Retinal pigment epithelial cell (primary cell): ENCODE measurements at regions not wholly inside any gene's neighbourhood (a gene's known extent, or its start where the extent isn't known, plus 50 kb on each side); places are given as distances from the start of the nearest gene placed in this dataset.

Experiments used
- DNase-seq: peaks from one replicate; pipeline ENCODE4 v3.0.0-alpha.2; 2010; ENCODE audit warnings: low read depth
- H3K4me3 ChIP-seq: 2 replicates; pipeline ENCODE4 v1.5.1; 2011; ENCODE audit warnings: mild to moderate bottlenecking, low read length, control low read depth, moderate library complexity
- TF ChIP-seq, protein P1 (sequence below): conservative IDR thresholded peaks from 2 replicates; pipeline ENCODE4 v1.5.1; 2011; ENCODE audit warnings: low read depth, low read length, control low read depth, inconsistent platforms

DNA sequence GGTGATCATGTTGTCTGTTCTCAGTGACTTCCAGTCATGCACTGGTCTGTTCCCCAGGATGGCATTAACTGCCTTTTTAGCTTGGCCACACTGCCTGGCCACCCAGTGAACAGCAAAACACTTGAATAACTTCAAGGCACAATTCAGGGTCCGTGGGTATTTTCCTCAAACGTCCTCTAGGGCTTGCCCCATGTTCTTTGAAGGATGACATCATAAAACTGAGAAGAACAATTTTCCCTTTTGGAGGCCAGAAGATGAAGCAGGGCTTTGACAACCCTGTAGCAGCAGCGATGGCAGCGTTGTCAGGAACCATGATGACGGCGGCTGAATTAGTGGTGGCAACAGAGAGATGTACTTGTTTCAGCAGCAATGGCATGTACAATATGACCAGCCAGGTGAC, 465.9 kb upstream of the ONECUT1 start:
- TF ChIP-seq, protein P1, sequence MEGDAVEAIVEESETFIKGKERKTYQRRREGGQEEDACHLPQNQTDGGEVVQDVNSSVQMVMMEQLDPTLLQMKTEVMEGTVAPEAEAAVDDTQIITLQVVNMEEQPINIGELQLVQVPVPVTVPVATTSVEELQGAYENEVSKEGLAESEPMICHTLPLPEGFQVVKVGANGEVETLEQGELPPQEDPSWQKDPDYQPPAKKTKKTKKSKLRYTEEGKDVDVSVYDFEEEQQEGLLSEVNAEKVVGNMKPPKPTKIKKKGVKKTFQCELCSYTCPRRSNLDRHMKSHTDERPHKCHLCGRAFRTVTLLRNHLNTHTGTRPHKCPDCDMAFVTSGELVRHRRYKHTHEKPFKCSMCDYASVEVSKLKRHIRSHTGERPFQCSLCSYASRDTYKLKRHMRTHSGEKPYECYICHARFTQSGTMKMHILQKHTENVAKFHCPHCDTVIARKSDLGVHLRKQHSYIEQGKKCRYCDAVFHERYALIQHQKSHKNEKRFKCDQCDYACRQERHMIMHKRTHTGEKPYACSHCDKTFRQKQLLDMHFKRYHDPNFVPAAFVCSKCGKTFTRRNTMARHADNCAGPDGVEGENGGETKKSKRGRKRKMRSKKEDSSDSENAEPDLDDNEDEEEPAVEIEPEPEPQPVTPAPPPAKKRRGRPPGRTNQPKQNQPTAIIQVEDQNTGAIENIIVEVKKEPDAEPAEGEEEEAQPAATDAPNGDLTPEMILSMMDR: no peak
- DNase-seq: no peak
- H3K4me3 ChIP-seq: no peak overlapping the region

DNA sequence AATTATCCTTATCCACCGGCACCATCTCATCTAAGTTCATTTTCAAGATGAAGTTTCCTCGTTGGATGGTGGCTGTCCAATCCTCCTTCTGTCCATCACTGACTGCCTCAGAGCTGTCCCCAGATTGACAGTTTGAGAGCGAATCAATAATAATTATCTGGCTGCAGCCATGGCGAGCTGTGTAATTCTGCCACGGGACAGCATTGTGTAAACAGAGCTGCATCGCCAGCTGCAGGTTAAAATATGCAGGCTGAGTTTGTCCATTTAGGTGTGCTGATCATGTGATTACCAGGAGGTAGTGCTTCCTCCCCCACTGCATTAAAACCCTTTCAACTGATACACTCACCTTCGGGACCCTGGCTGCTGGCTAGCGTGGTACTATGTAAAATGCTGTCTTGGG, 461.9 kb upstream of the ONECUT1 start:
- DNase-seq: no peak
- TF ChIP-seq, protein P1: no peak
- no peak overlapping the region for H3K4me3 ChIP-seq

DNA sequence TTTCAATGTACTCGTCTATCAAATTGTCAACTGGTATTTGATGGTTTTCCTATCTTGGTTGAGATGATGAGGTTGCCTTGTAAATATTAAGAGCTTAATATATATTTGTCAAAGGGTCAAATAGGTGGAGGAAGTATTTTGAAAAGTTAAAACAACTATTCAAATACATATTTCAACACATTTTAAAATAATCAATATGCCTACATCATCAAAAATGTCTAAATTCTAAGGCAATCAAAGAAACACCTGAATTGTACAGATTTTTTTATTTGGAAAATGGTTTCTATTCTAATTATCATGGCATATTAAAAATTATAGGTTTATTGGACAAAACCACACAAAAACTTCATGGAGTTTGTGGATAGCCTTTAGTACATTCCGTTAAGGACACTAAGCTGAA, 461.4 kb upstream of the ONECUT1 start:
- no peak for DNase-seq
- TF ChIP-seq, protein P1: no peak
- no peak overlapping the region for H3K4me3 ChIP-seq

DNA sequence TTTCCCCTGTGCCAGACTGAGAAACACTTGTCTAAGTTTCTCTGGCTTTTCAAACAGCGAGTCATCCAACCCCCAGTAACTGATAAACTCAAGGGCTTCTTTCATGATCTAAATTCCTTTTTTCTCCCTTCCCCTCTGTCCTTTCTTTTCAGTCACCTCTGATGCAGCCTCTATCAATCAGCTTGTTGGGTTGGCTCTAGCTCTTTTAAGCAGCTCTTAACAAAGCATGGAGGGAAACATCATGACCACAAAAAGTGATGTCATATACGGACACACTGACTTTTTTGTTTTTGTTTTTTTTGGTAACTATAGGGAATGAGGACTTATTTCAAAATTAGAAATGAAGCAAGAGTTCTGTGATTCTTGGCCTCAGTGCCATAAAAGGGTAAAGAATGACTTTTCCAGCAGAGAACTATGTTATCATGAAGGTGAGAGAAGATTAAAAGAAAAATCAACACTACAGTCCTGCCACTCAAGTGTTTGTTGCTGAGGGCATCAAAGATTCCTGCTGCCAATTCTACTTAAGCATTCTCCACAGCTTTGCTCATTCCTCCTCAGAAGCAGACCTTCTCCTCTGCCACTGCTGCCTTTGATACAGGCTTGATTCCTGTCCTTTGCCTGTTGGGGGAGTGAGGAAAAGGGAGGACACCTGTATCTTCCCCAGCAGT, 457.0 kb upstream of the ONECUT1 start:
- no peak for DNase-seq
- TF ChIP-seq, protein P1: no peak
- no peak overlapping the region for H3K4me3 ChIP-seq

DNA sequence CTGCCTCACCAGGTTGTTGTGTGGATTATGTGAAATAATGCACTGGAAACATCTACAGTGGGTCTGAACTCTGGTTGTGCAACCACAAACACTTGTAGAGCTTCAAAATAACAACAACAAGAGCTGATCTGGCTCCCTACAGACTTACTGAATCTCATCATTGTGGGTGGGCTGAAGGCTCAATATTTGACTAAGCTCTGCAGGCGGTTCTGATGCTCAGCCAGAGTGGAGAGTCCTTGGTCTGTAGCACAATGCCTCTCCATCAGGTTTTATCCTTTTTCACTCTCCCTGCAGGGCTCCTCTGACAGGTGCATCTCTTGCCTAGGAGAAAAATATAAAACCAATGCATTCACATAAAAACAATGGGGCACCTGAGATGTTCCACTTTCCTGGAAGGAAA, 456.3 kb upstream of the ONECUT1 start:
- TF ChIP-seq, protein P1: no peak
- no peak for DNase-seq
- no peak overlapping the region for H3K4me3 ChIP-seq

DNA sequence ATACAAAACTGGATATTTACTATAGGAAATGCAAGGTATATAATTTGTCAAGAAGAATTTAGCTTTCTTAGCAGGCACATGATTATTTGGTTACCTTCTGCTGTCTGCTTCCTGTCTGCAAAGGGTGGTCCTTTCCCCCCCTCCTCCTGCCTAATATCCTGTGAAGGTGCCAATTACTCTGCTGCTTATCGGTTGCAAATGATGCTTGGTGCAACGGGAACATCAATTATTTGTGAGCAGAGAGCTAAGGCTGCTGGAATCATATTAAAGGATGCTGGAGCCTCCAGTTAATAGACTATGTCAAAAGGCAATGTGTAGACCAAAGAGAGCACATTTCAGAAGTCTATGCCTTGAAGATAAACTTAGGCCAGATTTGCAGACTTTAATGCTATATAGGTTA, 443.7 kb upstream of the ONECUT1 start:
- TF ChIP-seq, protein P1: no peak
- H3K4me3 ChIP-seq: no peak overlapping the region
- no peak for DNase-seq

DNA sequence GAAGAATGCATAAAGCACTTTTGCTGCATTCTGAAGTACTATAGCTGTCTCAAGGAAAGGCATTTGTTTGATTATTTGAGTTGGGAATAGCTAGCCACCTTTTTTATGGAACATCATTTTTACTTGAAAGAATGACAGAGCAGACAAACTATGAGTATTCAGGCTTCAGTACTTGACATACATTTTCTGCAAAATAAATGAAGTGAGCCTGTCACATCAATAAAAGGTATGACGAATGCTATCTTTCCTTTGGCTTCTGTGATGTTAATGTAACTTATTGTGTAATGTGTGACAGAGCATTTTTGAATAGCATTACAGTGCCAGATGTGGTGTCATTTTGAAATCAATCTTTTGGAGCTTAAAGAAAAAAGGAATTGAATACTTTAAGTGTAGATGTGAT, 440.3 kb upstream of the ONECUT1 start:
- TF ChIP-seq, protein P1: no peak
- no peak overlapping the region for H3K4me3 ChIP-seq

More for the DNA sequence above, 440.3 kb upstream of the ONECUT1 start:
- DNase-seq: no peak
